DOHH2 (cell line): ENCODE measurements at regions not wholly inside any gene's neighbourhood (a gene's known extent, or its start where the extent isn't known, plus 50 kb on each side); places are given as distances from the start of the nearest gene placed in this dataset.
"Not testable (repeated sequence)": the region's sequence is repeated elsewhere in the genome, so short reads cannot be mapped to it uniquely, and the experiment has no call there.

Experiments used
- H3F3A ChIP-seq: fragments of 200-600 bp; sonication (generic), shearing (Covaris generic); 2 replicates; pipeline ENCODE4 v1.6.0; 2016; ENCODE audit warnings: antibody characterized with exemption, mild to moderate bottlenecking; ENCODE audit not compliant: control insufficient read depth, insufficient read depth
- H3K27ac ChIP-seq: fragments of 200-600 bp; sonication (generic); 2 replicates; pipeline ENCODE4 v1.5.1; 2014; ENCODE audit warnings: low read depth, mild to moderate bottlenecking, low read length, moderate library complexity
- H3K27me3 ChIP-seq: fragments of 200-600 bp; sonication (generic); 2 replicates; pipeline ENCODE4 v1.6.1; 2014; ENCODE audit warnings: mild to moderate bottlenecking, low read length, mixed read lengths; ENCODE audit not compliant: control insufficient read depth
- H3K36me3 ChIP-seq: fragments of 200-600 bp; sonication (generic); 2 replicates; pipeline ENCODE4 v1.6.1; 2014; ENCODE audit warnings: mild to moderate bottlenecking, low read length, moderate library complexity, mixed read lengths; ENCODE audit not compliant: control insufficient read depth
- H3K4me1 ChIP-seq: fragments of 200-600 bp; sonication (generic); 2 replicates; pipeline ENCODE4 v1.6.1; 2014; ENCODE audit warnings: mild to moderate bottlenecking, low read length, mixed read lengths; ENCODE audit not compliant: control insufficient read depth
- H3K4me2 ChIP-seq: fragments of 200-600 bp; sonication (generic); 2 replicates; pipeline ENCODE4 v1.6.0; 2014; ENCODE audit warnings: mild to moderate bottlenecking, low read length, moderate library complexity
- H3K4me3 ChIP-seq: fragments of 200-600 bp; sonication (generic); 2 replicates; pipeline ENCODE4 v1.5.1; 2014; ENCODE audit warnings: mild to moderate bottlenecking, low read length, mixed read lengths
- H3K79me2 ChIP-seq: fragments of 200-600 bp; sonication (generic); 2 replicates; pipeline ENCODE4 v1.6.1; 2014; ENCODE audit warnings: mild to moderate bottlenecking, low read length, mixed read lengths; ENCODE audit not compliant: control insufficient read depth
- H3K9me2 ChIP-seq: fragments of 200-600 bp; sonication (generic); replicated peaks from 2 replicates; pipeline ENCODE4 v1.6.1; 2014; ENCODE audit warnings: mild to moderate bottlenecking, low read length, mixed read lengths; ENCODE audit not compliant: control insufficient read depth
- H3K9me3 ChIP-seq: fragments of 200-600 bp; sonication (generic); 2 replicates; pipeline ENCODE4 v1.6.1; 2014; ENCODE audit warnings: antibody characterized with exemption, low read length, mixed read lengths; ENCODE audit not compliant: control insufficient read depth, insufficient read depth
- H4K20me1 ChIP-seq: fragments of 200-600 bp; sonication (generic); 2 replicates; pipeline ENCODE4 v1.6.0; 2014; ENCODE audit warnings: low read depth, mild to moderate bottlenecking, antibody characterized with exemption, low read length, moderate library complexity; ENCODE audit not compliant: control insufficient read depth, insufficient read depth
- EZH2phosphoT487 ChIP-seq: fragments of 200-600 bp; sonication (generic); IDR thresholded peaks from 2 replicates; pipeline ENCODE4 v1.6.1; 2017; ENCODE audit warnings: borderline replicate concordance, mild to moderate bottlenecking, antibody characterized with exemption, low read length, moderate library complexity, mixed read lengths
- TF ChIP-seq, protein P1 (sequence below): fragments of 200-600 bp; sonication (generic); IDR thresholded peaks from one replicate; pipeline ENCODE4 v1.5.1; 2014; ENCODE audit warnings: antibody characterized with exemption, mild to moderate bottlenecking, low read depth, low read length; ENCODE audit not compliant: poor library complexity, severe bottlenecking

DNA sequence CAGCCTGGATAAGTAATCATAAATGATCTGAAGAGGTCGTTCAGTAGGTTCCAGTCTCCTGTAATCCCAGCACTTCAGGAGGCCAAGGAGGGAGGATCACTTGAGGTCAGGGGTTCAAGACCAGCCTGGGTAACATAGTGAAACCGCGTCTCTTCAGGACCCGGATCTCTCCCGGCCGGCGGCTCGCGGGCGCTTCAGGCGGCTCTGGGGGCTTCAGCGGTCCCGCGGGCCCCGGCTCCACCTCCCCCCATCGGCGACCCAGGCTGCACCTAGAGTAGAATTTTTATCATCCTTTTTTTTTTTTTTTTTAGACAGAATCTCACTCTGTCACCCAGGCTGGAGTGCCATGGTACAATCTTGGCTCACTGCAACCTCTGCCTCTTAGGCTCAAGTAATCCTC is 95.9 kb downstream of the ABCC12 start:
- peaks cover 4% of the 10 kb centered on the region; the same call in 1 of the 2 replicates for H3K27me3 ChIP-seq
- no peaks in the 10 kb centered on the region for H3K9me2 ChIP-seq
- no peak overlapping the region for H3K4me2 ChIP-seq
- H3K36me3 ChIP-seq = no peaks in the 10 kb centered on the region
- H3K79me2 ChIP-seq = no peaks in the 10 kb centered on the region
- H4K20me1 ChIP-seq = no peaks in the 10 kb centered on the region
- no peaks in the 10 kb centered on the region for H3F3A ChIP-seq
- H3K4me1 ChIP-seq = no peaks in the 10 kb centered on the region
- no peak for TF ChIP-seq EZH2phosphoT487
- TF ChIP-seq, protein P1, sequence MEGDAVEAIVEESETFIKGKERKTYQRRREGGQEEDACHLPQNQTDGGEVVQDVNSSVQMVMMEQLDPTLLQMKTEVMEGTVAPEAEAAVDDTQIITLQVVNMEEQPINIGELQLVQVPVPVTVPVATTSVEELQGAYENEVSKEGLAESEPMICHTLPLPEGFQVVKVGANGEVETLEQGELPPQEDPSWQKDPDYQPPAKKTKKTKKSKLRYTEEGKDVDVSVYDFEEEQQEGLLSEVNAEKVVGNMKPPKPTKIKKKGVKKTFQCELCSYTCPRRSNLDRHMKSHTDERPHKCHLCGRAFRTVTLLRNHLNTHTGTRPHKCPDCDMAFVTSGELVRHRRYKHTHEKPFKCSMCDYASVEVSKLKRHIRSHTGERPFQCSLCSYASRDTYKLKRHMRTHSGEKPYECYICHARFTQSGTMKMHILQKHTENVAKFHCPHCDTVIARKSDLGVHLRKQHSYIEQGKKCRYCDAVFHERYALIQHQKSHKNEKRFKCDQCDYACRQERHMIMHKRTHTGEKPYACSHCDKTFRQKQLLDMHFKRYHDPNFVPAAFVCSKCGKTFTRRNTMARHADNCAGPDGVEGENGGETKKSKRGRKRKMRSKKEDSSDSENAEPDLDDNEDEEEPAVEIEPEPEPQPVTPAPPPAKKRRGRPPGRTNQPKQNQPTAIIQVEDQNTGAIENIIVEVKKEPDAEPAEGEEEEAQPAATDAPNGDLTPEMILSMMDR = no peak
- no peaks in the 10 kb centered on the region; the same call in 1 of the 2 replicates for H3K9me3 ChIP-seq
- no peak overlapping the region for H3K4me3 ChIP-seq
- H3K27ac ChIP-seq = no peak overlapping the region

DNA sequence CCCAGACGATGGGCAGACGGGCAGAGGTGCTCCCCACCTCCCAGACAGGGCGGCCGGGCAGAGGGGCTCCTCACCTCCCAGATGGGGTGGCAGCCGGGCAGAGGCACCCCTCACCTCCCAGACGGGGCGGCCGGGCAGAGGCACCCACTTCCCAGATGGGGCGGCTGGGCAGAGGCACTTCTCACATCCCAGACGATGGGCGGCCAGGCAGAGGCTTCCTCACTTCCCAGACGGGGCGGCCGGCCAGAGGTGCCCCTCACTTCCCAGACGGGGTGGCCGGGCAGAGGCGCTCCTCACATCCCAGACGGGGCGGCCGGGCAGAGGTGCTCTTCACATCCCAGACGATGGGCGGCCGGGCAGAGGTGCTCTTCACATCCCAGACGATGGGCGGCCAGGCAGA is 96.6 kb downstream of the ABCC12 start:
- not testable (repeated sequence) for H3K27me3 ChIP-seq, H4K20me1 ChIP-seq, H3K27ac ChIP-seq, H3F3A ChIP-seq, H3K36me3 ChIP-seq, H3K9me3 ChIP-seq, H3K9me2 ChIP-seq, H3K4me1 ChIP-seq, H3K4me2 ChIP-seq, H3K4me3 ChIP-seq, H3K79me2 ChIP-seq

DNA sequence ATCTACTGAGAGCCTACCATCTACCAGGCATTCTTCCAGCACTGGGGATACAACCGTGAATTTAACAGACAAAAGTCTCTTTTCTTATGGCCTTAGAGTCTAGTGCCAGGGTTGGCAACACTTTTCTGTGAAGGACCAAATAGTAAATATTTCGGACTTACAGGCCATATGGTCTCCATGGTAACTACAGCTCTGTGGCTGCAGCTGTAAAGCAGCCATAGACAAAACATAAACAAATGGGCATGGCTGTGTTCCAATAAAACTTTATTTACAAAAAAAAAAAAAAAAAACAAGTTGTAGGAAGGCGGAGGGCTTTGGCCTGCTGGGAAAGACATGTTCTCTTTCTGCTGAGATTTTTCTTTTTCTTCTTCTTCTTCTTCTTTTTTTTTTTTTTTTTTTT is 98.7 kb downstream of the ABCC12 start:
- H3K4me1 ChIP-seq = no peaks in the 10 kb centered on the region; the same call in 1 of the 2 replicates
- H3K4me2 ChIP-seq = no peak overlapping the region
- H3K9me2 ChIP-seq = no peaks in the 10 kb centered on the region
- no peaks in the 10 kb centered on the region for H4K20me1 ChIP-seq
- H3K27ac ChIP-seq = no peak overlapping the region
- H3K4me3 ChIP-seq = no peak overlapping the region
- H3K36me3 ChIP-seq = no peaks in the 10 kb centered on the region
- no peaks in the 10 kb centered on the region for H3K9me3 ChIP-seq
- no peaks in the 10 kb centered on the region for H3F3A ChIP-seq
- no peaks in the 10 kb centered on the region for H3K79me2 ChIP-seq
- no peak for TF ChIP-seq EZH2phosphoT487
- TF ChIP-seq, protein P1 = no peak
- peaks cover 8% of the 10 kb centered on the region for H3K27me3 ChIP-seq

DNA sequence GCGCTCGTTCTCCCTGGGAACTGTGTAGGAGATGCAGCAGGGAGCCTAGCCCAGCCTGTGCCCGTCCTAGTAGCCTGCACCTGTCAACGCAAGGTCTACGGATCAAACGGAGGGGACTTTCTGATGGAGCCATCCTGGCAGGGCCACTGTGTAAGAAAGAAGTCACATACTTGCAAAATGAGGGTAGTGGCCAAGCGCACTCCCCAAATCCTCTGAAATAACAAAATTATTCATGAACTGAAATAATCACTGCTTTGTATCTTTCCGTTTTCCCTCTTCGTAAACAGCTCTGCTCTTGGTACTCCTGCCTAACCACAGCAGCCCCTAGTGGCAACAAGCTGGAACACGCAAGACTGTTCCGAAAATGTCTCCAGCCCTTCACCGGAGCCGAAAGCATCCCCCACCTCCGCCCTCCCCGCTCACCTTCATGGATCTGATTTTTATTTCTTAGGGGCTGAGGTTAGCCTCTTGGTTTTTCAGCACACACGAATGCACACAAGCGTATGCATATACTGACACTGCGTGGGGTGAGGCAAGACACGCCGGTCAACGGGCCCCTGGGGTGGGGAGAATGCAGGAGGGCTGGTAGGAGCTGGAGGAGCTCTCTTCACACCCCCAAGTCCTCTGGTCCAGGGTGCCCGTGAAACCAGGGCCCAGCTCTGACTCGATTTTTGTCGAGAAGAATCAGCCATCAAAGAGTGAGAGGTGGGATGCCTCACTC is 100.8 kb downstream of the ABCC12 start:
- Histone ChIP-seq H3K27me3 (peaks cover 9% of the 10 kb centered on the region), H3K27ac (no peak overlapping the region), H3K4me3 (no peak overlapping the region), H3K79me2 (no peaks in the 10 kb centered on the region), H3K4me2 (0 out of 2 replicates have a peak overlapping the region, but pooled peaks have one; percentile 14), H3K9me2 (no peaks in the 10 kb centered on the region), H3K4me1 (no peaks in the 10 kb centered on the region; the same call in 1 of the 2 replicates), H3K9me3 (no peaks in the 10 kb centered on the region), H3K36me3 (no peaks in the 10 kb centered on the region), H3F3A (no peaks in the 10 kb centered on the region), H4K20me1 (no peaks in the 10 kb centered on the region)
- no peak for TF ChIP-seq EZH2phosphoT487
- TF ChIP-seq, protein P1 = peak; percentile 84
